Astrocyte of the spinal cord (primary cell): ENCODE measurements at regions not wholly inside any gene's neighbourhood (a gene's known extent, or its start where the extent isn't known, plus 50 kb on each side); places are given as distances from the start of the nearest gene placed in this dataset.
A peak's percentile ranks its signal among the peaks of the same experiment; 100 is the strongest.

Source experiments
- DNase-seq: peaks from one replicate; pipeline ENCODE4 v3.0.0; 2011; ENCODE audit warnings: low read depth, low spot score
- H3K4me3 ChIP-seq: 2 replicates; pipeline ENCODE4 v1.5.1; 2011; ENCODE audit warnings: low read depth, mild to moderate bottlenecking, low read length, moderate library complexity
- CTCF ChIP-seq: IDR thresholded peaks from 2 replicates; pipeline ENCODE4 v1.5.1; 2012; ENCODE audit warnings: low read depth, mild to moderate bottlenecking, low read length, inconsistent platforms
- in situ Hi-C: cut with HindIII; loops from 2 replicates; pipeline ENCODE4 v1.10.0; 2017; ENCODE audit warnings: low sequenced_read_pairs

GRCh38 chr20:4608861-4609260 is 77.4 kb upstream of the PRNP start:
- in situ Hi-C loops = no loop called here
- no peak overlapping the region for H3K4me3 ChIP-seq
- no peak for TF ChIP-seq CTCF

GRCh38 chr20:4607287-4607713 is 79.0 kb upstream of the PRNP start:
- no peak overlapping the region for H3K4me3 ChIP-seq
- peak; percentile 65 for DNase-seq
- peak; percentile 88 for TF ChIP-seq CTCF
- in situ Hi-C loops = no loop called here

More at GRCh38 chr20:4608861-4609260, 77.4 kb upstream of the PRNP start:
- DNase-seq = no peak

- in situ Hi-C loops = no loop called here
- TF ChIP-seq CTCF = no peak
- no peak overlapping the region for H3K4me3 ChIP-seq
- DNase-seq = no peak
These were observed 80.2 kb upstream of the PRNP start for GRCh38 chr20:4606051-4606450.

GRCh38 chr20:4605166-4605565 is 81.1 kb upstream of the PRNP start:
- no peak for DNase-seq
- no peak for TF ChIP-seq CTCF
- in situ Hi-C loops = no loop called here
- no peak overlapping the region for H3K4me3 ChIP-seq

GRCh38 chr20:4604580-4604979 is 81.7 kb upstream of the PRNP start:
- TF ChIP-seq CTCF = no peak
- no peak for DNase-seq
- in situ Hi-C loops = no loop called here
- no peak overlapping the region for H3K4me3 ChIP-seq

GRCh38 chr20:4603724-4604123 is 82.5 kb upstream of the PRNP start:
- in situ Hi-C loops = no loop called here
- no peak overlapping the region for H3K4me3 ChIP-seq
- no peak for TF ChIP-seq CTCF
- no peak for DNase-seq

GRCh38 chr20:4602297-4602631 is 84.0 kb upstream of the PRNP start:
- H3K4me3 ChIP-seq = no peak overlapping the region
- in situ Hi-C loops = no loop called here
- TF ChIP-seq CTCF = no peak
- peak; percentile 19 for DNase-seq
